HPDE6-E6E7 (cell line): ENCODE measurements at regions not wholly inside any gene's neighbourhood (a gene's known extent, or its start where the extent isn't known, plus 50 kb on each side); places are given as distances from the start of the nearest gene placed in this dataset.
"Not testable (repeated sequence)": the region's sequence is repeated elsewhere in the genome, so short reads cannot be mapped to it uniquely, and the experiment has no call there.

Experiments
- DNase-seq: peaks from one replicate; pipeline ENCODE4 v3.0.0; 2011; ENCODE audit warnings: missing footprints; ENCODE audit errors: extremely low spot score

GRCh38 chr5:33209252-33209651 is 231.5 kb upstream of the TARS1 start:
- DNase-seq = no peak

GRCh38 chr5:33210221-33210620 is 230.5 kb upstream of the TARS1 start:
- DNase-seq = not testable (repeated sequence)

- no peak for DNase-seq
These were observed 229.8 kb upstream of the TARS1 start for GRCh38 chr5:33210978-33211377.

- DNase-seq = no peak
These were observed 228.3 kb upstream of the TARS1 start for GRCh38 chr5:33212439-33212838.

GRCh38 chr5:33212900-33213299 is 227.9 kb upstream of the TARS1 start:
- no peak for DNase-seq

GRCh38 chr5:33223563-33224284 is 217.0 kb upstream of the TARS1 start:
- DNase-seq = no peak

- no peak for DNase-seq
These were observed 216.3 kb upstream of the TARS1 start for GRCh38 chr5:33224285-33224961.

- DNase-seq = no peak
These were observed 213.5 kb upstream of the TARS1 start for GRCh38 chr5:33227247-33227646.

- no peak for DNase-seq
These were observed 213.0 kb upstream of the TARS1 start for GRCh38 chr5:33227746-33228145.

- DNase-seq = no peak
These were observed 212.6 kb upstream of the TARS1 start for GRCh38 chr5:33228149-33228548.

- no peak for DNase-seq
These were observed 211.5 kb upstream of the TARS1 start for GRCh38 chr5:33229216-33229615.

GRCh38 chr5:33230467-33231078 is 210.2 kb upstream of the TARS1 start:
- DNase-seq = no peak

- DNase-seq = no peak
These were observed 209.5 kb upstream of the TARS1 start for GRCh38 chr5:33231214-33231710.

GRCh38 chr5:33231935-33232334 is 208.8 kb upstream of the TARS1 start:
- DNase-seq = no peak

GRCh38 chr5:33232731-33233505 is 207.8 kb upstream of the TARS1 start:
- DNase-seq = no peak

- peak; percentile 2 for DNase-seq
These were observed 205.5 kb upstream of the TARS1 start for GRCh38 chr5:33235304-33235703.

- no peak for DNase-seq
These were observed 204.9 kb upstream of the TARS1 start for GRCh38 chr5:33235824-33236223.

- no peak for DNase-seq
These were observed 203.3 kb upstream of the TARS1 start for GRCh38 chr5:33237471-33237870.

- DNase-seq = no peak
These were observed 201.7 kb upstream of the TARS1 start for GRCh38 chr5:33238826-33239695.

GRCh38 chr5:33240558-33240957 is 200.2 kb upstream of the TARS1 start:
- no peak for DNase-seq

- no peak for DNase-seq
These were observed 199.0 kb upstream of the TARS1 start for GRCh38 chr5:33241802-33242201.
